ENCODE measurements at regions not wholly inside any gene's neighbourhood (a gene's known extent, or its start where the extent isn't known, plus 50 kb on each side); places are given as distances from the start of the nearest gene placed in this dataset.

- H3K4me3 ChIP-seq (ENCODE audit: low read length): no peak overlapping the region
- DNase-seq (ENCODE audit: low read depth): peak; percentile 81
- TF ChIP-seq CTCF (IDR thresholded peaks at IDR 0.05; ENCODE audit: insufficient read depth, low read depth, low read length, missing control alignments): no peak
Observed at GRCh38 chr2:19021100-19021476, 337.3 kb downstream of the OSR1 start.

- DNase-seq (ENCODE audit: low read depth): no peak
- TF ChIP-seq CTCF (IDR thresholded peaks at IDR 0.05; ENCODE audit: insufficient read depth, low read depth, low read length, missing control alignments): no peak
- H3K4me3 ChIP-seq (ENCODE audit: low read length): no peak overlapping the region
Observed at GRCh38 chr2:19020144-19021099, 338.0 kb downstream of the OSR1 start.

- no peak for TF ChIP-seq CTCF (IDR thresholded peaks at IDR 0.05; ENCODE audit: insufficient read depth, low read depth, low read length, missing control alignments)
- no peak overlapping the region for H3K4me3 ChIP-seq (ENCODE audit: low read length)
- DNase-seq (ENCODE audit: low read depth): no peak
Observed at GRCh38 chr2:19009510-19009909, 348.9 kb downstream of the OSR1 start.

GRCh38 chr2:19003554-19003953, 354.9 kb downstream of the OSR1 start:
- no peak overlapping the region for H3K4me3 ChIP-seq (ENCODE audit: low read length)
- no peak for TF ChIP-seq CTCF (IDR thresholded peaks at IDR 0.05; ENCODE audit: insufficient read depth, low read depth, low read length, missing control alignments)
- no peak for DNase-seq (ENCODE audit: low read depth)

GRCh38 chr2:19000776-19001175, 357.6 kb downstream of the OSR1 start:
- TF ChIP-seq CTCF (IDR thresholded peaks at IDR 0.05; ENCODE audit: insufficient read depth, low read depth, low read length, missing control alignments): no peak
- H3K4me3 ChIP-seq (ENCODE audit: low read length): no peak overlapping the region
- DNase-seq (ENCODE audit: low read depth): no peak

- no peak for TF ChIP-seq CTCF (IDR thresholded peaks at IDR 0.05; ENCODE audit: insufficient read depth, low read depth, low read length, missing control alignments)
- H3K4me3 ChIP-seq (ENCODE audit: low read length): no peak overlapping the region
- DNase-seq (ENCODE audit: low read depth): no peak
Observed at GRCh38 chr2:18999198-18999597, 359.2 kb downstream of the OSR1 start.

- no peak for TF ChIP-seq CTCF (IDR thresholded peaks at IDR 0.05; ENCODE audit: insufficient read depth, low read depth, low read length, missing control alignments)
- DNase-seq (ENCODE audit: low read depth): no peak
Observed at GRCh38 chr2:18998491-18998890, 359.9 kb downstream of the OSR1 start.

More at GRCh38 chr2:18998491-18998890, 359.9 kb downstream of the OSR1 start:
- H3K4me3 ChIP-seq (ENCODE audit: low read length): no peak overlapping the region
